HTR-8/SVneo (cell line): ENCODE measurements at regions not wholly inside any gene's neighbourhood (a gene's known extent, or its start where the extent isn't known, plus 50 kb on each side); places are given as distances from the start of the nearest gene placed in this dataset.

Experiments used
- DNase-seq: peaks from one replicate; pipeline ENCODE4 v3.0.0; 2011; ENCODE audit warnings: low spot score, mixed read lengths; ENCODE audit not compliant: insufficient read length
- FAIRE-seq: peaks from 2 replicates; lab custom pipeline; 2011; peaks lifted over from hg19 to GRCh38; lab: Jason Lieb, UNC

- FAIRE-seq = no peak
Measured at GRCh38 chr1:229947968-229948367, 119.1 kb upstream of the GALNT2 start.

GRCh38 chr1:229948438-229948837 is 118.6 kb upstream of the GALNT2 start:
- DNase-seq (no peak), FAIRE-seq (no peak)

More at GRCh38 chr1:229947968-229948367, 119.1 kb upstream of the GALNT2 start:
- DNase-seq = peak; percentile 17

DNA sequence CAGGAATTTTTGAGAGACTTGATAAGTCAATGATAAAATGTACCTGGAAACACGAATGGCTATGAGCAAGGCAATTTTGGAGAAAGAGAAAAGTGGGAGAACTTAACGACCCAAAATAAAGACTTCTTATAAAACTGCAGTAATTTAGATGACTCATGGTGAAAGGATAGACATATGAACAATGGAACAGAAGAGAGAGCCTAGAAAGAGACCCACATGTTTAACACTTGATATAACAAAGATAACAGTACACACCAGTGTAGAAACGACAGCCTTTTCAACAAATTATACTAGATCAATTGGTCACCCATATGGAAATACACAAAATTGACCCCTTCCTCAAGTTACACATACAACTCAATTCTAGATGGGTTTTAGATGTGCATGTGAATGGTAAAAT is 117.5 kb upstream of the GALNT2 start:
- DNase-seq (no peak), FAIRE-seq (no peak)

DNA sequence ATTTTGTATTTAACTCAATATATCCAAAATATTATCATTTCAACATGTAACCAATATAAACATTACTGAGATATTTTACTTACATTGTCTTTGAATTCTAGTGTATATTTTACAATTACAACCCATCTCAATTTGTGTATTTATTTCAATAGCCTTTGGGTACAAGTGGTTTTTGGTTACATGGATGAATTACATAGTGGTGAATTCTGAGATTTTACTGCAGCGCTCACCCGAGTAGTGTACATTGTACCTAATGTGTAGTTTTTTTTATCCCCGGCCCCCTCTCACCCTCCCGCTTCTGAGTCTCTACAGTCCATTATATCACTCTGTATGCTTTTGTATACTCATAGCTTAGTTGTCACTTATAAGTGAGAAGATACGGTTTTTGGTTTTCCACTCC is 117.0 kb upstream of the GALNT2 start:
- FAIRE-seq (no peak), DNase-seq (no peak)

- no peak for FAIRE-seq
- no peak for DNase-seq
Measured at GRCh38 chr1:229950908-229951307, 116.1 kb upstream of the GALNT2 start.

DNA sequence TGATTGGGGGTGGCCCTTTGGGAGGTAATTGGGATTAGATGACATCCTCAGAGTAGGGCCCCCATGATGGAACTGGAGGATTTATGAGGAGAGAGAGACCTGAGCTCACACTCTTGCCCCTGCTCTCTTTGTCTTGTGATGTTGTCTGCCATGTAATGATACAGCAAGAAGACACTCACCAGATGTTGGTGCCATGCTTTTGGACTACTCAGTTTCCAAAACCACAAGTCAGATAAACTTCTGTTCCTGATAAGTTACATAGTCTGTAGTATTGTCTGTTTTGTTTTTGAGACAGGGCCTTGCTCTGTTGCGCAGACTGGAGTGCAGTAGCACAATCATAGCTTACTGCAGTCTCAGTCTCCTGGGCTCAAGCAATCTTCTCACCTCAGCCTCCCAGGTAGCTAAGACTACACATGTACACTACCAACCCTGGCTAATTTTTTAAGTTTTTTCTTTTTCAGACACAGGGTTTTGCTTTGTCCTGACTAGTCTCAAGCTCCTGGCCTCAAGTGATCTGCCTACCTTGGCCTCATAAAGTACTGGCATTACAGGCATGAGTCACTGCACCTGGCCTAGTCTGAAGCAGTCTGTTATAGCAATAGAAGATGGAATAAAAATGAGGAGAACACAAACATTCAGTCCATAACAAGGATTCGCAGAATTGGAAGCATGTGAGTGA is 115.0 kb upstream of the GALNT2 start:
- DNase-seq (no peak), FAIRE-seq (no peak)

DNA sequence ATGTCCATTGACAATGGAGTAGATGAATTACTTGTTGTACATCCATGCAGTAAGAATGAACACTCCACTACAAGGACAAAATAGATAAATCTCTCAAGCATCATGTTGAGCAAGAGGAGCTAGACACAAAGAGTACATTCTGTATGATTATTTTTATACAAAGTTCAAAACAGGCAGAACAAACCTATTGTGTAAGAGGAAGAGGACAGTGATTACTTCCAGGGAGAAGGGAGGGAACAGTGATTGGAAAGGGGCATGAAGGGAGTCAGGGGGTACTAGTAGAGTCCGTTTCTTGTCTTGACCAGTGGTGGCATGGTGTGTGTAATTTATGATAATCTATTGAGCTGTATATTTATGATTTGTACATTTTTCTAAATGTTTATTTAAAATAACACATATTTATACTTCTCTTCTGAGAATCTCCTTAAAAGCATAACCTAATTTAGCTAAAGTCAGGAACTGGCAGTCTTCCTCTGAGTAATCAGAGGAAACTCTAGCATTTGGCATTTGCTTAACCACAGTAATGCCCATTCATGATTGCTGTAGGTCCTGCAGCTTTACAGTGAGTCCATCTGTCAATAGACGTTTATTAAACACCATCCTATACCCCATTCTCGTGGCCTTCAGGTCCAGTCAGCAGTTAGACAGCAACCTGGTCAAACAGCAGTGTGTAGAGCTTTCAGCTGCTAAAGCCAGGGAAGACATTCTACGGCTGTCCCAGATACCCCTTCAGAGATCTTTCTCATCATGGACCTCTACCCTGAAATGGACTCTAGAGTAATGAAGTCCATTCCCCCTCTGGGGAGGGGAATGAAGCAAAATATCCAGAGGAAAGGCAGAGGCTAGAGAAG is 114.1 kb upstream of the GALNT2 start:
- DNase-seq (no peak), FAIRE-seq (no peak)

DNA sequence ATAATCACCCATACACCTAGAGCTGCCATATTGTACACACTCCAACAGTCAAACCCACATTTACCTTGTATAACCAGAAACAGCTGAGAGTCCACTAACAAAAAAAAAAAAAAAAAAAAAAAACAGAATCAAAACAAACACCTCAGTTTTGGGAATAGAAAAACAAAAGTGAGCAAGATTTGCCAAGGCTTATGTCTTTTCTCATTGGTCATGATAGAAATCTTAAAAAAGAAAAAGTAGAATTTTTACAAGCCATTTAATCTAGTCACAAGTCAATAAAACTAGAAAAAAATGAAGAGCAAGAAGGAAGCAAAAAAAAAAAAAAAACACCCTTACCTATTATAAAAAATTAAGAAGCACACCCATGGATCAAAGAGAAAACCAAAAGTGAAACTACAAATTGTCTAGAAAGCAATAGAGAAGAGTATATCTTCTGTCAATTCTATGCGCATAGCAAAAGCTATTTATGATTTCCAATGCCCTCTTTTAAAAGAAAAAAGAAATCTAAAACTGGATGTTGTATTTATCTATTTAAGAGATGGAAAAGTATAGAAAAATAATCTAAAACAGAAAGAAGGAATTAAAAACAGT is 113.2 kb upstream of the GALNT2 start:
- DNase-seq = no peak

DNA sequence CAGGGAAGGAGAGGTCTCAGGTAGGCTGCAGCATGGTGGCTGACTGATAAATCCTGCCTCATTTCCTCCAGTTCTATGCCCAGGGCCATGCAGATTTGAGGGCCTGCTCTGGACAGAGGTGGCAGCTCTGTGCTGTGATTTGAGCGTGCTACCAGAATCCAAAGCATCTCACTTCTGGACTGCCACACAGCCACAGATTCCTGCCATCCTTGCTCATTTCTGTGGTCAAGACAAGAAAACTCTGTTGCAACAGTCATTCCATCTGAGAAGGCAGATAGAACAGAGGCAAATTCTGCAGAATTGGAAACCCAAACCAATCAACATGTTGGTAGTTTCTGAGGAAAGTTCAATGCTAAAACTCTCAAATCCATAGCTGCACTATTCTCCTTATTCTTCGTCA is 102.8 kb upstream of the GALNT2 start:
- no peak for DNase-seq
- no peak for FAIRE-seq

More for the DNA sequence above, 113.2 kb upstream of the GALNT2 start:
- no peak for FAIRE-seq

DNA sequence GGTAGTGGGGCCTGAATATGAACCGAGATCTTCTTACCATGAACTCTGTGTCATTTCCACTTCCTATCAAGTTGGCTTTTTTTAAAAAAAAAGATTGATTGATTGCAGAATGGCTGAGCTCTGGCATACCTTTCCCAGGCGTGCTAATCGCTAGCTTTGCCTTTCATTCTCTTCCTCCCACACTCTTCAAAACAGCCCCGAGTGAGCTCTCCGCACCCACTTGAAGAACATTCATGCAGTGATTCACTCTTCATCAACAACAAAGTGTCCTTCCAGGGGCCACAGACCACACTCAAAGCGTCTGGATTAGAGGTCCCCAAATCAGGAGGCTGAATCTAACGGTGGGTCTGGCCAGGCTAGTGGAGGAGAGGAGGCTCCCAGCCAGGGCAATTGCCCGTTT is 96.3 kb upstream of the GALNT2 start:
- FAIRE-seq (no peak), DNase-seq (no peak)

DNA sequence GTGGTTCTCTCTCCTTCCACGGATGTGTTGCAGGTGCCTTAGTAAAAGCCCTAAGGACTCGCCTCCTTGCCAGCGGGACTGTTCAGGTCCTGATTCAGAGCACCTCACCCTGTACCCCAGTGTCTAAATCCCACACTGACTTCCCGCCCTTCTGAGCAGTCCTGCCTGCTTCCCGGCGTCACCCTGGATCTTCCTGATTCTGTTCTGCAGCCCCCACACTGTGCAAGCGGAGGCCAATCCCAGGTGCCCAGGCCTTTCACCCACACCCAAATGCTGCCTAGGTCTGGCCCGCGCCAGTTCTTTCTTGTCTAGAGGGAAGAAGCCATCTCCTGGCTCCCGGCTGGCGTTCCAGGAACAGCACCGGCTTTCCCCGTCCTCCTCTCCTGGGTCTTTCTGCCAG is 95.9 kb upstream of the GALNT2 start:
- FAIRE-seq = no peak
- DNase-seq = no peak

DNA sequence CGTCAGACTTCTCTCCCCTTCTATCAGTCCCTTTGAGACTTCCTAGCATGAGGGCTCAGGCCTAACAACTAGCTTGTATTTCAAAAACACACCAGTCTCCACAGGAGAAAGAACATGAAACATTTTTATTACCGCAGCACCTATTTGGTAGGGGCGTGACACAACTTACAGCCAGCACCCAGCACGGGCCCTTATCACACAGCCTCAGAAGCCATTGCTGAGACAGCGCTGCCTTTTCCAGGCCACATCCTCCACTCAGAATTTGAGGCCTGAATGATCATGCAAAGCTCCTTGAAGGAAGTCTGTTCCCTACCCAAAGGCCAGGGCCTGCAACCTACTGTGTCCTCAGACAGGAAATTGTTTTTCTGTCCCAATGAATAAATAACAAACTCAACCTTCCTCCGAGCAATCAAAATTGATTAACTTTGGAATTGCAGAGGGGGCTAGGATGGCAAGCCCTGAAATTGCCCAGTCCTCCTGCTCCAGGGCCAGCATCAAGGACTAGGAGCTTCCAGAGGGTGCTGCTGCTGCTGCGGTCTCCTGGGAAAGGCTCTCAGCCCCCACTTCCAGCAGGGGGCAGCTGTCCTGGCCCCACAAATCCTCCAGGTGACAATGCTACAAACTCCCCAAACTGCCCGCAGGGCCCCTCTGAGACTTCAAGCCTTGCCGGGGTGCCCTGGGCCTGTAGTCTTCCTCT is 94.3 kb upstream of the GALNT2 start:
- DNase-seq = no peak
- no peak for FAIRE-seq

DNA sequence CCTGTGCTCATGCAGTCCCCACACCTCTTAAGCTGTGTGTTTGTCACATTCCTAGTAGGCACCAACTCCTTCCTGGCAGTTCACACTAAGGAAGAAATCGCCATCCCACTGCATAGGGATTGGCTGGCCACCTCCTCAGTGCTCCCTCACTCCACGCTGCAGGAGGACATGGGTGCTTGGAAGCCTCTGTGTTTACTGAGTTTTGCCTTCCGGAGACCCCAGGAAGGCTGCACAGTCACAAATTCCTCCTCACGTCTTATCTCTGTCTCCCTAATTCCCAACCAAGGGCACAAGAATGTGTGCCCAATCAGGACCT is 93.8 kb upstream of the GALNT2 start:
- FAIRE-seq = no peak
- no peak for DNase-seq

DNA sequence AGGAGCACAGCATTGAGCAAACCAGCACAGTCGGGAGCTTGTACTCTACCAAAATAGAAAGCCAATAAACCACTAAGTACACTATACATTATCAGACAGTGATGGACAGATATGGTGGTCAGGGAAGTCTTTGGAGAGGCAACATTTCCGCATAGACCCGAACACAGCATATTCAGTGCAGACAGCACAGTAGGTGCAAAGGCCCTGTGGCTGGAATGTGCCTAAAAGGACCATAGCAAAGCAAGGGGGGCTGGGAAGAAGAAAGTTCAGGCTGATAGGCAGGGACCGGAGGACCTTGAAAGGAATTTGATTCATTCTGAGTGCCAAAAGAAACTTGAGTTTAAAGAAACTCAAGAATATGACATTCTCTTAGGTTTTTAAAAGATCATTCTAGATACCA is 92.0 kb upstream of the GALNT2 start:
- no peak for DNase-seq
- FAIRE-seq = no peak

DNA sequence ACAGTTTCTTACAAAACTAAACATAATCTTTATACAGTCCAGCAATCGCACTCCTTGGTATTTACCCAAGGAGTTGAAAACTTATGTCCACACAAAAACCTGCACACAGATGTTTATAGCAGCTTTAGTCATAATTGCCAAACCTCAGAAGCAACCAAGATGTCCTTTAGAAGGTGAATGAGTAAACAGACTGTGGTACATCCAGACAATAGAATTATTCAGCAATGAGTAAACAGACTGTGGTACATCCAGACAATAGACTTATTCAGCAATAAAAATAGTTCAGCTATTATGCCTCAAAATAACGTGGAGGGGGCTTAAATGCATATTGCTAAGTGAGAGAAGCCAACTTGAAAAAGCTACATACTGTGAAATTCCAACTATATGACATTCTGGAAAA is 87.0 kb upstream of the GALNT2 start:
- DNase-seq (no peak), FAIRE-seq (no peak)

GRCh38 chr1:229981736-229982135 is 85.3 kb upstream of the GALNT2 start:
- no peak for FAIRE-seq

DNA sequence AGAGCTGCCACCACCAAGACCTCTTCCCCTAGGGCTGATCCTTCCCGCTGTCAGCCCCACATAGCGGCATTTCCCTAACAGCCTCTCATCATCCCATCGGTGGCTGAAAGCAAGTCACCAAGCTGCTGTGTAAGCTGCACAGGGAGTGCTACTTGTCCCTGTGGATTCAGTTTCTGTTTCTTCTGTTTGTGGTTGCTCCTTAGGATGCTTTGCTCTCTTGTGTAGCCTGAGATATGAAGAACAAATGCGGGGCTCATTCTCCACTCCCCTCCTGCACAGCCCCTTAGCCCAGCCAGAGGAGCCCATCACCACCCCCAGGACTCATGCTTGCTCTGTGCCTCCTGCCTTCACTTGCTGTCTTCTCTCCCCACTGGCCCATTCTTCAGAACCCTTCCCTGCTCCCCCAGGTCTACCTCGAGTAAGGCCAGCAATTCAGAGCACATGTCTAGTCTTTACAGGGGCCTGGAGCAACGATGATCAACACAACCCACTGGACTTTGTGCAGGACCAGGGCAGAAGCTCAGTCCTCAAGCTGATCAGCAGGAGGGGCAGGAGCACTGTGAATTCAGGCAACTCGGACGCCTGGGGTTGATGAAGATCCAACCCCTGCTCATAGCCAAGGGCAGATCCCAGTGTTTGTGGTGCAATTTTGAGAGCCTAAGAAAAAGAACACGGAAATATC is 82.6 kb upstream of the GALNT2 start:
- DNase-seq (no peak), FAIRE-seq (no peak)

More at GRCh38 chr1:229981736-229982135, 85.3 kb upstream of the GALNT2 start:
- DNase-seq = no peak

GRCh38 chr1:229984992-229985612 is 81.9 kb upstream of the GALNT2 start:
- FAIRE-seq (no peak), DNase-seq (no peak)

GRCh38 chr1:229985613-229986010 is 81.4 kb upstream of the GALNT2 start:
- DNase-seq = no peak
- no peak for FAIRE-seq
